ENCODE measurements at regions not wholly inside any gene's neighbourhood (a gene's known extent, or its start where the extent isn't known, plus 50 kb on each side); places are given as distances from the start of the nearest gene placed in this dataset.
"Not testable (repeated sequence)": the region's sequence is repeated elsewhere in the genome, so short reads cannot be mapped to it uniquely, and the experiment has no call there.

DNA sequence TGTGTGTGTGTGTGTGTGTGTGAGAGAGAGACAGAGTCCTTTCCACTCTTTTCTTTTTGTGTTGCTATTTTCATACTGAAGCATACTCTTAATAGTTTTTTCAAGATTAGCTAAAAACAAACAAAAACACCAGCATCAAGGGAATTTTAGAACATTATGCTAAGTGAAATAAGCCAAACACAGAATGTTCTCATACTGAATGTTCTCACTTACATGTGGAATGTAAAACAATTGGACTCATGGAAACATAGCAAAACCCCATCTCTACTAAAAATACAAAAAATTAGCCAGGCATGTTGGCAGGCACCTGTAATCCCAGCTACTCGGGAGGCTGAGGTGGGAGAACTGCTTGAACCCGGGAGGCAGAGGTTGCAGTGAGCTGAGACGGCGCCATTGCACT, 193.4 kb downstream of the XPNPEP1 start:
- DNase-seq, result not testable (repeated sequence)

GRCh38 chr10:109727436-109727835, 195.9 kb downstream of the XPNPEP1 start:
- DNase-seq, result no peak

- no peak for DNase-seq
These were observed 196.8 kb downstream of the XPNPEP1 start for GRCh38 chr10:109726473-109726872.

GRCh38 chr10:109723305-109723704, 200.0 kb downstream of the XPNPEP1 start:
- no peak for DNase-seq

- DNase-seq, result no peak
These were observed 201.8 kb downstream of the XPNPEP1 start for GRCh38 chr10:109721453-109722064.

DNA sequence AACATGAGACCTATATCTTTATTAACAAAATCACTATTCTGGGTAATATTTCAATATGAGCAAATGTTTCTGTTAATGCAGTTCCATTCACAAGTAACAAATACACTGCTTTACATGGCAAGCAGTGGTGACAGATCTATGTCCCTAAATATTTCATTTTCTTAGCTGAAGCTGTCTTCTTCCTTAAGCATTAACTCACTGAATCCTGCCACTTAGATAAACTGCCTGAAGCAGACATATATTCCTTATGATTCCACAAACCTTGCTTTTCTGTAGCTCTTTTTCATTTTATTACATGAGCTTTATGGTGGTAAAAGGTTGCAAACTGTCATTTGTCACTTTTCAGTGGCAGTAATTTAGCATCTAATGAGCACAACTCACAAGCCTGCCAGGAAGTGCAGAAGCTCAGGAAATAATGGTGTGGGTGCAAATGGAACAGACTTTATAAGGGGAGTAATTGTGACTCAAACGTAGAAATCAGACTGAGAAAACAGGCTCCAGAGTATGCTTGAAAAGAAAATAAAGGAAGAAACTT, 217.2 kb downstream of the XPNPEP1 start:
- no peak for DNase-seq

GRCh38 chr10:109701633-109702215, 221.6 kb downstream of the XPNPEP1 start:
- DNase-seq, result no peak

- no peak for DNase-seq
These were observed 224.2 kb downstream of the XPNPEP1 start for GRCh38 chr10:109698882-109699664.

DNA sequence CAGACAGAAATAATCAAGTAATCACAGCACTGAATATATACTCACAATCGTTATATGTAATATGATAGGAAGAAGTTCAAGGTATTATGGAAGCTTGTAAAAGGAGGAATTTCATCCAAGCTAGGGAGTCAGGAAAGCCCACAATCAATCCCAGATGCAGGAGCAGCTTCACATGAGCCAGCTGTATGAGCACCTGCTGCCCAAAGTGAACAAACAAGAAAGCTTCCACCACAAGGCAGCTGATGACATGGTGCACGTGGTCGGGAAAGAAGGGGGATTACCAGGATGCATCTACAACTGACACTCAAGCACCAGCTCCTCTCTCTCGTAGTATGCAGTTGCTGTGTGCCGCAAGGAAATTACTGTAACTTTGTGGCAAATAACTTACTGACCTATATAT, 225.2 kb downstream of the XPNPEP1 start:
- DNase-seq, result no peak

GRCh38 chr10:109696981-109697775, 226.1 kb downstream of the XPNPEP1 start:
- DNase-seq, result no peak

GRCh38 chr10:109696462-109696861, 226.8 kb downstream of the XPNPEP1 start:
- no peak for DNase-seq

GRCh38 chr10:109695988-109696387, 227.3 kb downstream of the XPNPEP1 start:
- no peak for DNase-seq

DNA sequence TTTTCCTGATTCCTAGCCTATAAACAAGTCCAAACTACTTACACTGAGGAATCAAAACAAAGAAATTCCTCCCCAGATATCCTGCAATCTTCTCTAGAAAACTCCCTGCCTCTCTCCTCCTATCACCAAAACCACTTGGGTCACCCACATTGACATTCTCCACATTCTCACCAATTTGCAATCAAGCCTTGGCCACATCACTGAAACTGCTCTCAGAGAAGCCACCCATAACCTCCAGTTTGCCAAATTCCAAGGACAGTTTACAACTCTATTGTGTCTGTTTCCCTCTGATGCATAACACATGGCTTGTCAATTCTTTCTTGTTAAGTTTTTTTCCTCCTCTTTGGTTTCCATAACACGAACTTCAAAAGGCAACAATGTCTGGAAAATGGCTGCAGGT, 233.5 kb downstream of the XPNPEP1 start:
- DNase-seq, result no peak

- DNase-seq, result no peak
These were observed 243.8 kb downstream of the XPNPEP1 start for GRCh38 chr10:109679478-109679877.

- DNase-seq, result no peak
These were observed 244.5 kb downstream of the XPNPEP1 start for GRCh38 chr10:109678857-109679256.

DNA sequence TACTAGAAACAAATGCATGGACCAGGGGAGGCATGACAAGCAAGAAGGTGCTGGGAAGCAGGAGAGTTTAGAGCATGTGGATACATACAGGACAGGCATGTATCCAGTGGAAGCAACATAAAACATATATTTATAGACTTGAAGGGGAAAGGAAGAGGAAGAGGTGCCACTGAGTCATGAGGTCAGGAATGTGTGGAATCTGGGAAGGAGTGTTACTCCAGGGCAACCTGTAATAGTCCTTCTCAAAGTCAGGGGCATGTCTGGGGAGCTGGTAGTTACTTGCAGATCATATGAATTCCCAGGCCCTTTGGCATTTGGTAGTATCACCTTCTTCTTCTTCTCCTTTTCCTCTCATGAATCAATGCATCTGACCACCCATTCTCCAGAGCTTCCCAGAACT, 246.6 kb downstream of the XPNPEP1 start:
- DNase-seq, result no peak

- DNase-seq, result no peak
These were observed 254.6 kb downstream of the XPNPEP1 start for GRCh38 chr10:109668703-109669102.

DNA sequence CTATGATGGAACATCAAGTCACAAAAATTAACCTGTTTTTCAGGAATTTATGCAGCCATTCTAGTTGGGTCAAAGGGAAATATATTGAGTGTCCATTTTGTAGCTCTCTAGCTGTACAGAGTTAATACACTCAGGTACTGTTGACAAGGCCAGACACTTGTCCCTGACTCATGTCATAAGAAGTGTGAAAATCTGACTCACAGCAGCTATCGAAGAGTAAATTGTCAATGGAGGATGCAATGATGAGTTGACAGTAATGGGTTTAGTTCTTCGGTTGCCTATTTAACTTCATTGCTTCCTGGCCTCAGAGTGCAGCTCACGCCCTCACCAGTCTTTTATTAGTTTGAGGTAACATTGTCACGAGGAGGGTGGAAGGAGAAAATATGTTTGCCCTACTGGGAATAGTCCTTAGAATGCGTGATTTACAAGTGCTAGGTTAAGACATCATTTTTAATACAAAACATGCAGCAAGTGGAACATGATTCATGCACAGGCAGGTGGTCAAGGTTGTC, 255.1 kb downstream of the XPNPEP1 start:
- no peak for DNase-seq

DNA sequence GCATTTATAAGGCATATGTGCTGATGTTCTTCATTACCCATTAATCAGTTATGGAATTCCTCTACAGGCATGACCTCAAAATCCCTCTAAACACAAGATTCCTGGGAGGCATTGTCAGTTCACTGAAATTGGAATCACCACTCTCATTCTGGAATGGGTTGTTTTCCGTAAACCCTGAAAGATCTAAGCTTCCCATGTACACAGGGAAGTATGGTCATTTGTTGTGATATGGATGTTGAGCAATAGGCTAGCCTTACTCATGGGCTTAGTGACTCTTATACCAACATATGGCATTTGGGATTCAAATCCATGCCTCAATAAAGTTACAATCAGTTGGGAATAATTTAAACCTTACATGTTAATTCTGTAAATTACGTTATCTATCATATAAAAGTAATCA, 258.0 kb downstream of the XPNPEP1 start:
- DNase-seq, result no peak

- DNase-seq, result no peak
These were observed 258.8 kb downstream of the XPNPEP1 start for GRCh38 chr10:109664554-109664953.

DNA sequence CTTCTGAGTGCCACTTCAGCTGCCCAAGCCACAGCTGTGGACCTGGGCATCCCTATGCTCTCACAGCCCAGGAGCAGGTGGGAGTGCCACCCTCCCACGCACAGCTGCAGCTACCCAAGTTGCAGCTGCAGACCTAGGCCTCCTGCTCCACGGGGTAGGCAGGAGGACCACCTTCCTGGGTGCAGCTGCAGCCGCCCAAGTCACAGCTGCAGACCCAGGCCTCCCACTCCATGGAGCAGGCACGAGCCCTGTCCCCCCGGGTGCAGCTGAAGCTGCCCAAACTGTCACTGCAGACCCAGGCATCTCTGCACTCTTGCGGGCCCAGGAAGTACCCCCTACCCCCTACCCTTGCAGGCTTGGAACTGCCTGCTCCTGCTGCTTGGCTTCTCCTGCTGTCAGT, 260.2 kb downstream of the XPNPEP1 start:
- DNase-seq, result no peak

DNA sequence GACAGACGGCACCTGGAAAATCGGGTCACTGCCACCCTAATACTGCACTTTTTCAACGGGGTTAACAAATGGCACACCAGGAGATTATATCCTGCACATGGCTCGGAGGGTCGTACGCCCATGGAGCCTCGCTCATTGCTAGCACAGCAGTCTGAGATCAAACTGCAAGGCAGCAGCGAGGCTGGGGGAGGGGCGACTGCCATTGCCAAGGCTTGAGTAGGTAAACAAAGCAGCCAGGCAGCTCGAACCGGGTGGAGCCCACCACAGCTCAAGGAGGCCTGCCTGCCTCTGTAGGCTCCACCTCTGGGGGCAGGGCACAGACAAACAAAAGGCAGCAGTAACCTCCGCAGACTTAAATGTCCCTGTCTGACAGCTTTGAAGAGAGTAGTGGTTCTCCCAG, 270.7 kb downstream of the XPNPEP1 start:
- DNase-seq, result not testable (repeated sequence)

GRCh38 chr10:109650228-109650627, 273.1 kb downstream of the XPNPEP1 start:
- no peak for DNase-seq
